ENCODE measurements at regions not wholly inside any gene's neighbourhood (a gene's known extent, or its start where the extent isn't known, plus 50 kb on each side); places are given as distances from the start of the nearest gene placed in this dataset.
A peak's percentile ranks its signal among the peaks of the same experiment; 100 is the strongest.

- DNase-seq = no peak
Measured at GRCh38 chr15:35663956-35664355, 118.0 kb upstream of the DPH6 start.

- no peak for DNase-seq
Measured at GRCh38 chr15:35665896-35666536, 120.1 kb upstream of the DPH6 start.

- no peak for DNase-seq
Measured at GRCh38 chr15:35667908-35668307, 121.9 kb upstream of the DPH6 start.

- DNase-seq = no peak
Measured at GRCh38 chr15:35669021-35669420, 123.1 kb upstream of the DPH6 start.

- DNase-seq = no peak
Measured at GRCh38 chr15:35669432-35670045, 123.6 kb upstream of the DPH6 start.

GRCh38 chr15:35671197-35671596, 125.2 kb upstream of the DPH6 start:
- no peak for DNase-seq

- DNase-seq = no peak
Measured at GRCh38 chr15:35671981-35672380, 126.0 kb upstream of the DPH6 start.

GRCh38 chr15:35673093-35673684, 127.2 kb upstream of the DPH6 start:
- no peak for DNase-seq

- DNase-seq = peak; percentile 59
Measured at GRCh38 chr15:35674873-35675781, 129.2 kb upstream of the DPH6 start.

- DNase-seq = no peak
Measured at GRCh38 chr15:35678774-35679173, 132.8 kb upstream of the DPH6 start.

GRCh38 chr15:35679186-35679585, 133.2 kb upstream of the DPH6 start:
- no peak for DNase-seq

GRCh38 chr15:35680951-35681350, 135.0 kb upstream of the DPH6 start:
- DNase-seq = no peak

- DNase-seq = no peak
Measured at GRCh38 chr15:35686347-35686746, 140.4 kb upstream of the DPH6 start.

GRCh38 chr15:35689266-35689665, 143.3 kb upstream of the DPH6 start:
- no peak for DNase-seq

- DNase-seq = no peak
Measured at GRCh38 chr15:35690089-35690488, 144.1 kb upstream of the DPH6 start.

GRCh38 chr15:35690698-35691116, 144.7 kb upstream of the DPH6 start:
- DNase-seq = no peak

- no peak for DNase-seq
Measured at GRCh38 chr15:35691173-35691761, 145.3 kb upstream of the DPH6 start.

- no peak for DNase-seq
Measured at GRCh38 chr15:35691891-35692867, 146.2 kb upstream of the DPH6 start.

- DNase-seq = no peak
Measured at GRCh38 chr15:35693286-35693685, 147.3 kb upstream of the DPH6 start.

GRCh38 chr15:35693886-35694285, 147.9 kb upstream of the DPH6 start:
- no peak for DNase-seq

- DNase-seq = no peak
Measured at GRCh38 chr15:35695003-35695402, 149.0 kb upstream of the DPH6 start.

GRCh38 chr15:35696767-35697231, 150.8 kb upstream of the DPH6 start:
- DNase-seq = no peak

All from NCI-H1694 (cell line).